ENCODE measurements at regions not wholly inside any gene's neighbourhood (a gene's known extent, or its start where the extent isn't known, plus 50 kb on each side); places are given as distances from the start of the nearest gene placed in this dataset.

DNA sequence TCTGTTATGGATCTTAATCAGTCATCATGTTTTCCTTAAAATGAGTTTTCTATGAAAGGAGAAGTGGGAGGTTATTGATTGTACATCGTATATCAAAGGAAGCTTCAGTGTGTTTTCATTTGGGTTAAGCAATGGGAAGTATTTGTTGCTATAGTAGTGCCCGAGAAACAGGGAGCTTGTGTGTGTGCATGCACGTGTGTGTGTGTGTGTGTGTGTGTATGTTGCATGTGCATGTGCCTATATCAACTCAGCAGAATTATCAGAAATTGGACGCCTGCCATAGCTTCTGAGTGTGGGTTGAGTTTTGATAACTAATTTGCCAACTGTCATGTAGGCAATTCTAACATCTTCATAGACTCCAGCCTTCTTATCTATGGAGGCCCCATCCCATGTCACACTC lies 246.1 kb upstream of the CRY1 start:
- H3K9me3 ChIP-seq: no peaks in the 10 kb centered on the region
- DNase-seq: no peak
- ATAC-seq: no peak
- no peak overlapping the region for H3K4me3 ChIP-seq
- intact Hi-C loops (cut with DNase I): no loop called here
- TF ChIP-seq, protein P1, sequence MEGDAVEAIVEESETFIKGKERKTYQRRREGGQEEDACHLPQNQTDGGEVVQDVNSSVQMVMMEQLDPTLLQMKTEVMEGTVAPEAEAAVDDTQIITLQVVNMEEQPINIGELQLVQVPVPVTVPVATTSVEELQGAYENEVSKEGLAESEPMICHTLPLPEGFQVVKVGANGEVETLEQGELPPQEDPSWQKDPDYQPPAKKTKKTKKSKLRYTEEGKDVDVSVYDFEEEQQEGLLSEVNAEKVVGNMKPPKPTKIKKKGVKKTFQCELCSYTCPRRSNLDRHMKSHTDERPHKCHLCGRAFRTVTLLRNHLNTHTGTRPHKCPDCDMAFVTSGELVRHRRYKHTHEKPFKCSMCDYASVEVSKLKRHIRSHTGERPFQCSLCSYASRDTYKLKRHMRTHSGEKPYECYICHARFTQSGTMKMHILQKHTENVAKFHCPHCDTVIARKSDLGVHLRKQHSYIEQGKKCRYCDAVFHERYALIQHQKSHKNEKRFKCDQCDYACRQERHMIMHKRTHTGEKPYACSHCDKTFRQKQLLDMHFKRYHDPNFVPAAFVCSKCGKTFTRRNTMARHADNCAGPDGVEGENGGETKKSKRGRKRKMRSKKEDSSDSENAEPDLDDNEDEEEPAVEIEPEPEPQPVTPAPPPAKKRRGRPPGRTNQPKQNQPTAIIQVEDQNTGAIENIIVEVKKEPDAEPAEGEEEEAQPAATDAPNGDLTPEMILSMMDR (IDR thresholded peaks at IDR 0.05): no peak
- H3K27ac ChIP-seq: no peak overlapping the region
- H3K36me3 ChIP-seq: no peaks in the 10 kb centered on the region
- H3K4me1 ChIP-seq: no peaks in the 10 kb centered on the region
- no peaks in the 10 kb centered on the region for H3K27me3 ChIP-seq (ENCODE audit: low read depth)

DNA sequence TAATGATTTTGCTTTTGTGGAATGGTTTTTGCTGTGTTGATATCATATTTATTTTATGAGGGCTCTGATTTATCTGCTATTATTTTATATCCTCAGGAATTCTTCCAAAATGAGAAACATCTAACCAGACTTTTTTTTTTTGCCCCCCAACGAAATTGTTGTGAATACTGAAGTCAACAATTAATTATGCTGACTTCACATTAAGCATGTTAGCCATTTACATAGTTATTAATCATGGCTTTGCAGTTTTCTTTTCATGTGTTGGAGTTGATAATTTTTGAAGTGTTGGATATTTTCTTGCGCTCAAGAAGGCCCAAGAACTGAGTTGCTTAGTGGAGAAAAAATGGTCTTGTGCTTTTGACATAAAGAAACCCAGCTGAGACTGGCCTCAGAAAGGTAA lies 246.6 kb upstream of the CRY1 start:
- no peak overlapping the region for H3K27ac ChIP-seq
- H3K4me3 ChIP-seq: no peak overlapping the region
- intact Hi-C loops (cut with DNase I): no loop called here
- no peaks in the 10 kb centered on the region for H3K36me3 ChIP-seq
- H3K27me3 ChIP-seq (ENCODE audit: low read depth): no peaks in the 10 kb centered on the region
- no peak for ATAC-seq
- H3K9me3 ChIP-seq: no peaks in the 10 kb centered on the region
- TF ChIP-seq, protein P1 (IDR thresholded peaks at IDR 0.05): no peak
- DNase-seq: no peak
- no peaks in the 10 kb centered on the region for H3K4me1 ChIP-seq

DNA sequence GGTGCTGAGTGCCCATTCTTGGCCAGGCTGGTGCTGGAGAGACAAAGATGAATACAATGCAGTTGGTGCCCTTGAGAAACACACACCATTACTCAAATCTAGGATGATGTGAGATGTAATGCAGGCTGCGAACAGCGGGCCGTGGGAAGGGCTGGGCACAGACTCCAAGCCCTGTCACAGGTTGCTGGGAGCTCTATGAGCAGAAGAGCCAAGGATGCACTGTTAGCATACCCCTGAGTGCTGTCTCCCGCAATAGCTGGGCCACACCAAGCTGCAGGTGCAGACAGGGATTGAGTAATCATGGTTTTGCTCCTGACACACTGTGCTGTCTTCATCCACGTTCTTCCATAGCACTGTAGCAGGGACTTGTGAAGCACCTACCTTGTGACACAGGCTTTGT lies 247.5 kb upstream of the CRY1 start:
- Histone ChIP-seq H3K36me3 (no peaks in the 10 kb centered on the region), H3K4me3 (no peak overlapping the region), H3K27me3 (ENCODE audit: low read depth) (no peaks in the 10 kb centered on the region), H3K27ac (no peak overlapping the region), H3K4me1 (no peaks in the 10 kb centered on the region), H3K9me3 (no peaks in the 10 kb centered on the region)
- no peak for ATAC-seq
- intact Hi-C loops (cut with DNase I): no loop called here
- TF ChIP-seq, protein P1 (IDR thresholded peaks at IDR 0.05): no peak
- no peak for DNase-seq

DNA sequence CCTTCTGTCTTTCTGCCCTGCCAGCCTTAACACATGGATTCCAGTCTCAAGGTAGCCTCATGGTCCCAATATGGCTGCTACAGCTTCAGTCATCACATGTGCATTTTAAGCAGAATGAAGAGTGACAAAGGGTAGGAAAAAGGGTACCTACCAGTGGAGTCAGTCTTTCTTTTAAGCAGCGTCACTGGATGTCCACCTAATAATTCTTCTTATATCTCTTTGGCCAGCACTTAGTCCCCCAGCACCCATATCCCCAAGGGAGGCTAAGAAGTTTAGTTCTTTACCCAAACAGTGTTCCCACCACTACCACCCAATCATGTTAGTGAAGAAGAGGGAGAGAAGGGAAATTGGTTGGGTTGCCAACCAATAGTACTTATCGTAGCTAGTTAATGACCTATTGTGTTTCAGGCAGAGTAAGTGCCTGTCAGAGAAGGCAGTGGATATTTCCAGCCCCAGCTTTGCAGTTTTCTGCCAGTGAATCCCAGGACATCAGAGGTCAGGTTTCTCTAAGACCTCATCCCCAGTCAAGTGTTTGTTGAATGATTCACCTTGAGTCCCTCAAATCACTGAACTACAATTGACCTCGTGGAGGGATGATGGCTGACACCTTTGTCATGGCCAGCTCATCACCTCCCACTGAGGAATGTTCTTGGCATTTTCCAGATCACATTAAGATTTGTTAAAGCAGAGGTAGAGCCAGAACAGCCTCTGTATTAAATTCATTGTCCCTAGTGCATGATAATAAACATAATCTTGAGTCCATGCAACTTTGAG lies 250.9 kb upstream of the CRY1 start:
- TF ChIP-seq, protein P1 (IDR thresholded peaks at IDR 0.05): no peak

DNA sequence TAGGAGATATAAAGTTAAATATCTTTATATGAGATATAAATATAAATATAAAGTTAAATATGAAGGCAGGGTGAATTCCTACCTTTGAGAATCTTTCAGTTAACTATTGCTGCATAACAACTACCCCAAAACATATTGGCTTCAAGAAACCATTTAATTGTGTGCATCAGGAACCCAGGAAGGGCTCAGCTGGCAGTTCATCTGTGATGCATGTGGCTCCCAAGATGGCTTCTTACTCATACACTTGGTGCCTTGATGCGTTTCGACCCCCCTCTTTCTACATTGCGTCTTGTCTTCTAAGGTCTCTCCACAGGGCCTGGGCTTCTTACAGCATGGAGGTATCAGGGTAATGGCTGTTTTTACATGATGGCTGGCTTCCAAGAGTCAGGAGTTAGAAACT lies 253.9 kb upstream of the CRY1 start:
- TF ChIP-seq, protein P1 (IDR thresholded peaks at IDR 0.05): no peak
- DNase-seq: no peak
- intact Hi-C loops (cut with DNase I): no loop called here

More for the DNA sequence above, 250.9 kb upstream of the CRY1 start:
- no peaks in the 10 kb centered on the region for H3K36me3 ChIP-seq
- H3K4me1 ChIP-seq: no peaks in the 10 kb centered on the region
- H3K27me3 ChIP-seq (ENCODE audit: low read depth): no peaks in the 10 kb centered on the region
- no peak overlapping the region for H3K4me3 ChIP-seq
- DNase-seq (no peak), ATAC-seq (no peak)
- no peak overlapping the region for H3K27ac ChIP-seq
- intact Hi-C loops (cut with DNase I): no loop called here
- H3K9me3 ChIP-seq: no peaks in the 10 kb centered on the region

More for the DNA sequence above, 253.9 kb upstream of the CRY1 start:
- Histone ChIP-seq H3K9me3 (no peaks in the 10 kb centered on the region), H3K36me3 (no peaks in the 10 kb centered on the region), H3K27me3 (ENCODE audit: low read depth) (no peaks in the 10 kb centered on the region), H3K4me3 (no peak overlapping the region), H3K4me1 (no peaks in the 10 kb centered on the region), H3K27ac (no peak overlapping the region)
- no peak for ATAC-seq
